ENCODE measurements at regions not wholly inside any gene's neighbourhood (a gene's known extent, or its start where the extent isn't known, plus 50 kb on each side); places are given as distances from the start of the nearest gene placed in this dataset.

DNA sequence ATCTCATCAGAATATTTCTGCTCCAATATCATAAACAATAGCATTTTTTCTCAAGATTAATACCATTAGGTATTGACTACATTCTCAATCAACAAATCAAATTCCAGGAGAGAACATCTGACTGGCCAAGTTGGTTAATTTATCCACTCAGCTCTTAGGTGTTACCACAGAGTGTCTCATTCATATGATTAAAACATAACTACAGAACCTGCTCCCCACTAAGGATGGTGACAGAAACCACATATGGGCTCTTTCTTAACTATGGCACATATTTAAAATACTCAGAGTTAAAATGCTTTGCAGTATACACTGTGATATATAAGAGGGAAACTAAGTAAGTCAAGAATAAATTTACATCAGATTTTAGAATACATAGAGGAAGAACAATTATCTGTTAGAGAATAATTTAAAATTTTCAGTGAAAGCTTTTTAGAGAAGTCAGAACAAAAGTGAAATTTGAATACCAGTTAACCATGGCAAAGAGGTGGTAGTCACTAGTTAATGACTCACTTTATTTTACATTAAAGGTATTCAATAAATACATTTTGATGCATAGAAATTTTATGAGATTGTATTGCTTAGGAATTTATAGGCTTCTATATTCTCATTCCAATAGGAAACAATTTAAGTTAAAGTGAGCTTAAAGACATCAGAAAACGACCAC is 1120.8 kb upstream of the TMEFF2 start:
- Histone ChIP-seq H3K9me3 (no peaks in the 10 kb centered on the region), H3K36me3 (ENCODE audit: control insufficient read depth in 2 of 2, extremely low read depth in 1 of 2, insufficient read depth in 1 of 2, low read length in 1 of 2) (no peaks in the 10 kb centered on the region), H3K27ac (ENCODE audit: low read length) (no peak overlapping the region), H3K4me1 (ENCODE audit: control insufficient read depth in 1 of 2, extremely low read depth in 1 of 2, insufficient read depth in 2 of 2, low read length in 2 of 2) (no peaks in the 10 kb centered on the region), H3K4me3 (ENCODE audit: control insufficient read depth in 1 of 2, extremely low read depth in 1 of 2, low read length in 1 of 2) (no peak overlapping the region), H3K27me3 (replicated peaks in 1 of 2; ENCODE audit: control insufficient read depth in 2 of 2, extremely low read depth in 1 of 2, insufficient read depth in 2 of 2, low read length in 1 of 2) (no peaks in the 10 kb centered on the region)
- Mint-ChIP-seq H3K4me1 (no peaks in the 10 kb centered on the region), H3K9me3 (no peaks in the 10 kb centered on the region), H3K27me3 (no peaks in the 10 kb centered on the region), H3K36me3 (no peaks in the 10 kb centered on the region), H3K4me3 (no peak overlapping the region), H3K27ac (no peak overlapping the region)
- DNase-seq: no peak
- POLR2A ChIA-PET: no interaction called here
- WGBS (ENCODE audit: insufficient coverage): no CpG with 5 or more reads among the region's 1 CpG
- ATAC-seq (replicated peaks in 1 of 4): no peak
- CTCF ChIA-PET: no interaction called here

DNA sequence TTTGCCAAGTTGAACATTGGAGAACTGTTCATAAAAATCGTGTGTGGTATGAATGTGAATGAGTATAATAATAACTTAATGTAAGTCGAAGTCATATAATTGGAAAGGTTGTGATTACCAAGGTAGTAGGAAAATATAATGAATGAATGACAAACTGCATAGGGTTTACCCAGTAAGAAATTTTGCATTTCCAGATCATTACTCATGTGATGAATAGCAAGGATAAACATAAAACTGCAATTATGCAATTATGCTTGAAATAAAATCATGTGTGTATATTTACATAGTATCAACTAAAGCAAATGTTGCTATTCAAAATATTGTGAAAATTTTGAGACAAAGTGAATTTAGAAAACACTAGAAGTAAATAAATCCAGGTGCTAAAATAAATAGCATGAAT is 1108.7 kb upstream of the TMEFF2 start:
- Mint-ChIP-seq H3K27ac (no peak overlapping the region), H3K27me3 (no peaks in the 10 kb centered on the region), H3K4me3 (no peak overlapping the region), H3K36me3 (no peaks in the 10 kb centered on the region), H3K4me1 (no peaks in the 10 kb centered on the region), H3K9me3 (peaks cover 0 to 5% (median 0%) of the 10 kb centered on the region in 3 donors)
- Histone ChIP-seq H3K36me3 (ENCODE audit: control insufficient read depth in 2 of 2, extremely low read depth in 1 of 2, insufficient read depth in 1 of 2, low read length in 1 of 2) (no peaks in the 10 kb centered on the region), H3K27ac (ENCODE audit: low read length) (no peak overlapping the region), H3K27me3 (replicated peaks in 1 of 2; ENCODE audit: control insufficient read depth in 2 of 2, extremely low read depth in 1 of 2, insufficient read depth in 2 of 2, low read length in 1 of 2) (no peaks in the 10 kb centered on the region), H3K9me3 (no peaks in the 10 kb centered on the region), H3K4me1 (ENCODE audit: control insufficient read depth in 1 of 2, extremely low read depth in 1 of 2, insufficient read depth in 2 of 2, low read length in 2 of 2) (no peaks in the 10 kb centered on the region), H3K4me3 (ENCODE audit: control insufficient read depth in 1 of 2, extremely low read depth in 1 of 2, low read length in 1 of 2) (no peak overlapping the region)
- WGBS (ENCODE audit: insufficient coverage): 72% methylated on average over 2 of the region's 2 CpGs
- ATAC-seq (replicated peaks in 1 of 4): no peak
- no peak for DNase-seq
- ChIA-PET CTCF (no interaction called here), POLR2A (no interaction called here)

DNA sequence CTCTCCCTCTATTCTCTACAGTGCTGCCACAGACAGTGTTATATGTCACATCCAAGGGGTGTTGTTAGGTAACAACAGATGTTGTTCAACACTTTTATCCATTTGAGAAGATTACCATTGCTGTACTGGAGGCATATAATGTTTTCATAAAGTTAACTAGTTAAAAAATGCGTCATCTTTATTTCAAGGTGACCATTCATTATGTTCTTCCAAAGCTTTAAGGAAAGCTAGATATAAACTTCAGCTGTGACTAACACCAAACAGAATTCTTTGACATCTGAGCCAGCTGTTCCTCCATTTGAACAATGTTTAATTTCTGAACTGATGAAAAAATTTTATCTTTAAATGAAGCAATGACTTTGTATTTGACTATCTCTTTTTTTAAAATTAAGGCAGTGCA is 1099.6 kb upstream of the TMEFF2 start:
- WGBS (ENCODE audit: insufficient coverage): no CpG with 5 or more reads among the region's 1 CpG
- no peak for DNase-seq
- no peaks in the 10 kb centered on the region for H3K36me3 ChIP-seq (ENCODE audit: control insufficient read depth in 2 of 2, extremely low read depth in 1 of 2, insufficient read depth in 1 of 2, low read length in 1 of 2)
- Mint-ChIP-seq H3K27me3 (no peaks in the 10 kb centered on the region), H3K4me1 (no peaks in the 10 kb centered on the region), H3K9me3 (peaks cover 0 to 2% (median 1%) of the 10 kb centered on the region in 3 donors), H3K36me3 (no peaks in the 10 kb centered on the region), H3K27ac (no peak overlapping the region), H3K4me3 (no peak overlapping the region)
- POLR2A ChIA-PET: no interaction called here
- no peaks in the 10 kb centered on the region for H3K27me3 ChIP-seq (replicated peaks in 1 of 2; ENCODE audit: control insufficient read depth in 2 of 2, extremely low read depth in 1 of 2, insufficient read depth in 2 of 2, low read length in 1 of 2)
- no peak for ATAC-seq (replicated peaks in 1 of 4)
- CTCF ChIA-PET: no interaction called here
- H3K4me3 ChIP-seq (ENCODE audit: control insufficient read depth in 1 of 2, extremely low read depth in 1 of 2, low read length in 1 of 2): no peak overlapping the region
- H3K27ac ChIP-seq (ENCODE audit: low read length): no peak overlapping the region
- no peaks in the 10 kb centered on the region for H3K4me1 ChIP-seq (ENCODE audit: control insufficient read depth in 1 of 2, extremely low read depth in 1 of 2, insufficient read depth in 2 of 2, low read length in 2 of 2)
- H3K9me3 ChIP-seq: no peaks in the 10 kb centered on the region

DNA sequence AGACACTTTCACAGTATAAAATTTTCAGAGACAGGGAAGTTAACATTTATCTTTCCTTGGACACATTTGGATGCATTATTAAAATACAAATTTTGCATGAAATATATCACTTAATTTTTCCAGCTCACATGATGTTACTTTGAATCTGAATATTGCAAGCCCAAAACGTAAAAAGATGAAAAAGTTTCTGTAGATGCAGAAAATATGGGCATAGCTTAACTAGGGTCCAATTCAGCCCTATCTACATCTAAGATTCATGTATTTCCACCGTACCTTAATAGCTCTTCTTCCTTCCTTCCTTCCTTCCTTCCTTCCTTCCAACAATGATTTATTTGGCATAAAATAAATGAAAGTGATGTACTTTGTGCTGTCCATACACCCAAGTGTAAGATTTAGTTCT is 1084.6 kb upstream of the TMEFF2 start:
- H3K9me3 Mint-ChIP-seq: no peaks in the 10 kb centered on the region
- Histone ChIP-seq H3K4me1 (ENCODE audit: control insufficient read depth in 1 of 2, extremely low read depth in 1 of 2, insufficient read depth in 2 of 2, low read length in 2 of 2) (no peaks in the 10 kb centered on the region), H3K27ac (ENCODE audit: low read length) (no peak overlapping the region), H3K9me3 (no peaks in the 10 kb centered on the region), H3K36me3 (ENCODE audit: control insufficient read depth in 2 of 2, extremely low read depth in 1 of 2, insufficient read depth in 1 of 2, low read length in 1 of 2) (no peaks in the 10 kb centered on the region), H3K27me3 (replicated peaks in 1 of 2; ENCODE audit: control insufficient read depth in 2 of 2, extremely low read depth in 1 of 2, insufficient read depth in 2 of 2, low read length in 1 of 2) (no peaks in the 10 kb centered on the region), H3K4me3 (ENCODE audit: control insufficient read depth in 1 of 2, extremely low read depth in 1 of 2, low read length in 1 of 2) (no peak overlapping the region)
- H3K27me3 Mint-ChIP-seq: no peaks in the 10 kb centered on the region
- ChIA-PET CTCF (interaction anchor here in 1 of 2 donors (0.6 kb wide), 1 partner anchor 1142 kb away, joined by 4 read pairs; no protein-coding TSS in a partner anchor), POLR2A (no interaction called here)
- H3K36me3 Mint-ChIP-seq: no peaks in the 10 kb centered on the region
- no CpG with 5 or more reads among the region's 2 CpGs for WGBS (ENCODE audit: insufficient coverage)
- H3K27ac Mint-ChIP-seq: no peak overlapping the region
- DNase-seq (no peak), ATAC-seq (replicated peaks in 1 of 4) (no peak)
- no peaks in the 10 kb centered on the region for H3K4me1 Mint-ChIP-seq
- no peak overlapping the region for H3K4me3 Mint-ChIP-seq

DNA sequence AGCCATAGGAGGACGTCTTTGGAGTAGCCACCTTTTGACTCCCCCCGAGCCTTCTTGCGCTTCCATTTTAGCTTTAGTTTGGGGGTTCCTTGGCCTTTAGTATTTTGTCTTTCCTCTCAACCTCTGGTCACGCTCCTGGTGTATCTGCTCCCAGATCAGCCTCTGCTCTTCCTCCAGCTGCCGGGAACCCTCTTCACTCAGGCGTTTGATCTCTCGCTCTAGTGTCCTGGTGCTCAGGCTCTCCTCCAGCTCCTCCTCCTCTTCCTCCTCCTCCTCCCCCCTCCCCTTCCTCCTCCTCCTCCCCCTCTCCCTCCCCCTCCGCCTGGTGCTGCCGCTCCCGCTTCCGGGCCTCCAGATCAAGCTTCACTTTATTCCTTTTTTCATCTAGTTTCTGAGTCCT is 1082.3 kb upstream of the TMEFF2 start:
- H3K36me3 ChIP-seq (ENCODE audit: control insufficient read depth in 2 of 2, extremely low read depth in 1 of 2, insufficient read depth in 1 of 2, low read length in 1 of 2): no peaks in the 10 kb centered on the region
- H3K4me1 Mint-ChIP-seq: no peaks in the 10 kb centered on the region
- no peak overlapping the region for H3K4me3 Mint-ChIP-seq
- H3K9me3 ChIP-seq: no peaks in the 10 kb centered on the region
- H3K27me3 ChIP-seq (replicated peaks in 1 of 2; ENCODE audit: control insufficient read depth in 2 of 2, extremely low read depth in 1 of 2, insufficient read depth in 2 of 2, low read length in 1 of 2): no peaks in the 10 kb centered on the region
- POLR2A ChIA-PET: no interaction called here
- CTCF ChIA-PET: no interaction called here
- H3K9me3 Mint-ChIP-seq: no peaks in the 10 kb centered on the region
- H3K27ac ChIP-seq (ENCODE audit: low read length): no peak overlapping the region
- H3K36me3 Mint-ChIP-seq: no peaks in the 10 kb centered on the region
- DNase-seq: no peak
- no peak overlapping the region for H3K27ac Mint-ChIP-seq
- no peak overlapping the region for H3K4me3 ChIP-seq (ENCODE audit: control insufficient read depth in 1 of 2, extremely low read depth in 1 of 2, low read length in 1 of 2)
- no peaks in the 10 kb centered on the region for H3K4me1 ChIP-seq (ENCODE audit: control insufficient read depth in 1 of 2, extremely low read depth in 1 of 2, insufficient read depth in 2 of 2, low read length in 2 of 2)
- WGBS (ENCODE audit: insufficient coverage): 70% methylated on average over 6 of the region's 11 CpGs
- no peaks in the 10 kb centered on the region for H3K27me3 Mint-ChIP-seq
- no peak for ATAC-seq (replicated peaks in 1 of 4)

DNA sequence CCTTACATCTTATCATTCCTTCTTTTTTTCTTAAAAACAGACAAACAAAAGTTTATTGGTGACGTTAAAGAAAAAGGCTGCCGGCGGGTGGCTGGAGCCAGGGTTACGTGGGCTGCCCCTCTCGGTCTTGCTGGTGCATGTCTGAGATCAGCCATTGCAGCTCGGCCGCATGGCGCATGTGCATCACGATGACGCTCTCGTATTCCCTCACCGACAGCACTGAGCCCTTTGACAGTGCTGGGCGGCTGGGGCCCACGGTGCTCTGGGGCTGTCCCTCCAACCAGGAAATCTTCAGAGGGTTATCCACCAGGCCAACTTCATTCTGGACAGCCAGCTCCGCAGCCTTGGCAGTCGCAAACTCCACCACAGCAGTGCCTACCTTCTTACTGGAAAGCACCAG is 1081.8 kb upstream of the TMEFF2 start:
- Histone ChIP-seq H3K9me3 (no peaks in the 10 kb centered on the region), H3K27ac (ENCODE audit: low read length) (no peak overlapping the region), H3K27me3 (replicated peaks in 1 of 2; ENCODE audit: control insufficient read depth in 2 of 2, extremely low read depth in 1 of 2, insufficient read depth in 2 of 2, low read length in 1 of 2) (no peaks in the 10 kb centered on the region), H3K4me1 (ENCODE audit: control insufficient read depth in 1 of 2, extremely low read depth in 1 of 2, insufficient read depth in 2 of 2, low read length in 2 of 2) (no peaks in the 10 kb centered on the region), H3K36me3 (ENCODE audit: control insufficient read depth in 2 of 2, extremely low read depth in 1 of 2, insufficient read depth in 1 of 2, low read length in 1 of 2) (no peaks in the 10 kb centered on the region), H3K4me3 (ENCODE audit: control insufficient read depth in 1 of 2, extremely low read depth in 1 of 2, low read length in 1 of 2) (no peak overlapping the region)
- ATAC-seq (replicated peaks in 1 of 4): no peak
- Mint-ChIP-seq H3K4me3 (no peak overlapping the region), H3K36me3 (no peaks in the 10 kb centered on the region), H3K27ac (no peak overlapping the region), H3K4me1 (no peaks in the 10 kb centered on the region), H3K9me3 (no peaks in the 10 kb centered on the region), H3K27me3 (no peaks in the 10 kb centered on the region)
- CTCF ChIA-PET: no interaction called here
- POLR2A ChIA-PET: no interaction called here
- DNase-seq: no peak
- 85% methylated on average over 16 of the region's 16 CpGs for WGBS (ENCODE audit: insufficient coverage)

DNA sequence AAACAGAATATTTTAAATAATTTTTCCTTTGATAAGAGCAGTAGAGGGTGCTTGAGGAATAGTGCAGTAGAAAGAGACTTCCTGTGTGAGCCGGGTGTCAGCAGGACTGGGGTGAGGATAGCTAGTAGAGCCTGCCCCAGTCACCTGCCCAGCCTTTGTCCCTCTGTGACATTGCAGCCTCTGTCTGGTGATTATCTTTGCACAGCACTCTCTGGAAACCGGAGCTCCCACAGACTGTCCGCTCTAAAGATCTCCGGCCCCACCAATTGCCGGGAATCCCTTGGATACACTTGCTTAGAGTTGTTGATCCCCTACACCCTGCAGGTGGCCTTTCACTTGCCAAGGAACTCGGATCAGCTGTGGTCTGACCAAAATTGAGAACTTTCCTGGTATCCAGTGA is 1081.3 kb upstream of the TMEFF2 start:
- Mint-ChIP-seq H3K4me1 (no peaks in the 10 kb centered on the region), H3K9me3 (no peaks in the 10 kb centered on the region), H3K4me3 (no peak overlapping the region), H3K27ac (no peak overlapping the region), H3K36me3 (no peaks in the 10 kb centered on the region), H3K27me3 (no peaks in the 10 kb centered on the region)
- WGBS (ENCODE audit: insufficient coverage): 84% methylated on average over 5 of the region's 6 CpGs
- POLR2A ChIA-PET: no interaction called here
- ATAC-seq (replicated peaks in 1 of 4): no peak
- Histone ChIP-seq H3K9me3 (no peaks in the 10 kb centered on the region), H3K36me3 (ENCODE audit: control insufficient read depth in 2 of 2, extremely low read depth in 1 of 2, insufficient read depth in 1 of 2, low read length in 1 of 2) (no peaks in the 10 kb centered on the region), H3K27me3 (replicated peaks in 1 of 2; ENCODE audit: control insufficient read depth in 2 of 2, extremely low read depth in 1 of 2, insufficient read depth in 2 of 2, low read length in 1 of 2) (no peaks in the 10 kb centered on the region), H3K27ac (ENCODE audit: low read length) (no peak overlapping the region), H3K4me1 (ENCODE audit: control insufficient read depth in 1 of 2, extremely low read depth in 1 of 2, insufficient read depth in 2 of 2, low read length in 2 of 2) (no peaks in the 10 kb centered on the region), H3K4me3 (ENCODE audit: control insufficient read depth in 1 of 2, extremely low read depth in 1 of 2, low read length in 1 of 2) (no peak overlapping the region)
- DNase-seq: no peak
- CTCF ChIA-PET: no interaction called here

Data from T-cell (primary cell).